T-helper 1 cell treated with Interleukin-12 subunit alpha and Interleukin-12 subunit beta and Interleukin-4 antibody, amounts not matched to agents 30 ng/mL and 1 ng/mL, for 36 hours (primary cell): ENCODE measurements at regions not wholly inside any gene's neighbourhood (a gene's known extent, or its start where the extent isn't known, plus 50 kb on each side); places are given as distances from the start of the nearest gene placed in this dataset.
"Not testable (repeated sequence)": the region's sequence is repeated elsewhere in the genome, so short reads cannot be mapped to it uniquely, and the experiment has no call there.

Experiments
- intact Hi-C: fragments of 100-400 bp; cut with micrococcal nuclease; formaldehyde crosslinking; loops from one replicate; pipeline ENCODE4 v1.15.1; 2024

GRCh38 chr7:96921771-96922170, 83.6 kb upstream of the DLX6 start:
- intact Hi-C loops = no loop called here

DNA sequence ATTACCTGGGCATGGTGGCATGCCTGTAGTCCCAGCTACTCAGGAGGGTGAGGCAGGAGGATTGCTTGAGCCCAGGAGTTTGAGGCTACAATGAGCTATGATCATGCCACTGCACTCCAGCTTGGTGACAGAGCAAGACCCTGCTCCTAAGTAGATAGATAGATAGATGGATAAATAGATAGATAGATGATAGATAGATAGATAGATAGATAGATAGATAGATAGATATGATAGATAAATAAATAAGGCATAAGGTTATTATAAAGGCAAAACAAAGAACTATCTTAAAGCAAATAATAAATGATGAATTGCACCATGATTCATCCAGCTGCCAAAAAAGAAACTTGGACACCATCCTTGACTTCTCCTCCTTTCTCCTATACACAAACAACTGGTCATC, 82.0 kb upstream of the DLX6 start:
- intact Hi-C loops = not testable (repeated sequence)

- intact Hi-C loops = no loop called here
Measured at GRCh38 chr7:96927131-96927530, 78.2 kb upstream of the DLX6 start.

DNA sequence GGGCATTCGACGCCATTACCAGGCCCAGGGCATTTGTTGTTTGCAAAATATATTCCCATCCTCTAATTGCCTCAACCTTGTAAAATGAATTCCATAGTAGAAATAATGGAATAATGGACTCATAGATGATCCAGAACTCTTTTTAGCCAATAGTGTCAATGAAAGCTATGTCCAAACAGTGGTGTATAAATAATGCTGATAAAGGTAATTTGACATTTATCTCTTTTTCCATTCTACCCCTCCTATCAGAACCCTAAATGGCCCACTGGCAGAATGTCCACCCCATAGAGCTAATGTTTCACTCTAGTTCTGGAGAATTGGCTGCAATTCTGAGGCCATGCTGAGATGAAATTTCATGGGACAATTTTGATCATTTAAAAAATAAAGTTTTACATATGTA, 76.4 kb upstream of the DLX6 start:
- intact Hi-C loops = no loop called here

GRCh38 chr7:96931891-96932290, 73.5 kb upstream of the DLX6 start:
- intact Hi-C loops = no loop called here

- intact Hi-C loops = no loop called here
Measured at GRCh38 chr7:96933067-96933645, 72.2 kb upstream of the DLX6 start.

DNA sequence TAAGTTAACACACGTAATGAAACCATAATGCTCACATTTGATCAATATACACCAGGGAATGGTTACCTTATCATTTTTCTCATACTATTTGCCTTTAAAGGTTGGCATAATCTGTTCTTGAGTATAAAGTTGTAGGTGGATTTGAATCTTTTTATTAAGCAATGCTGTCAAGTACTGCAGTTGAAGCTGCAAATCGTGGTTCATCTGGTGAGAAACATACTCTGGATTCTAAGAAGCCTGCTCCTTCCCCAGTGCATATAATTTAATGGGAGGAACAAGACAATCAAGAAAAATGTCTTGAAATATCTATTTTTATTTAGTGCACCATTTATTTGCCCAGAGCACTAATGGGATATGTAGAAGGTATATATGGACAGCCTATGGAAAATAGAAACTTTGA, 68.7 kb upstream of the DLX6 start:
- intact Hi-C loops = no loop called here

- intact Hi-C loops = no loop called here
Measured at GRCh38 chr7:96942112-96942511, 63.2 kb upstream of the DLX6 start.

DNA sequence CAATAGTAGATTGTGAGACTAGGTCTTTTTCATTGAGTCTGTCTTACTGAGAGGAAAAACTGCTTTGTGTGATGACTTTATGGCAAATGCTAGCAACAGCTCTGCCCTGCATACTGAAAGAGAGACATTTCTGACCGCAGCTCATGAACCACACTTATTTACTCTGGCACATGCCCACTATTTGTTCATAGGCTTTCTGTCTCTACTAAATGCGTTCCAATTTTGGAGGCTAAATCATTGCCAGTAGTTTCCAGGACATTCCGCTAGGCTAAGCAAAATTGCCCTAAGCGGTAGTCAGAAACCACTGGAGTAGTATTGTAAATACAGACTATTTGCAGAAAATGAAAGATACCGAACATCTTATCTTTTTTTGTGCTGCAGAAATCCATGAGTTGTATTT, 55.6 kb upstream of the DLX6 start:
- intact Hi-C loops = no loop called here

GRCh38 chr7:96952974-96953391, 52.4 kb upstream of the DLX6 start:
- intact Hi-C loops = no loop called here

GRCh38 chr7:96953676-96954513, 51.5 kb upstream of the DLX6 start:
- intact Hi-C loops = no loop called here
